GM18858 (cell line): ENCODE measurements at regions not wholly inside any gene's neighbourhood (a gene's known extent, or its start where the extent isn't known, plus 50 kb on each side); places are given as distances from the start of the nearest gene placed in this dataset.
A peak's percentile ranks its signal among the peaks of the same experiment; 100 is the strongest.

Experiments used
- ATAC-seq: cut with Tn5 transposase; IDR thresholded peaks from one replicate; pipeline ENCODE4 v1.9.1; 2021; ENCODE audit not compliant: unreplicated experiment

GRCh38 chr3:159904911-159905310 is 83.7 kb upstream of the IL12A start:
- no peak for ATAC-seq

- no peak for ATAC-seq
Observed at GRCh38 chr3:159907828-159908227, 80.8 kb upstream of the IL12A start.

GRCh38 chr3:159910991-159911663 is 77.5 kb upstream of the IL12A start:
- ATAC-seq = peak; percentile 77

- ATAC-seq = no peak
Observed at GRCh38 chr3:159911664-159912037, 77.0 kb upstream of the IL12A start.

- ATAC-seq = no peak
Observed at GRCh38 chr3:159913712-159914414, 74.8 kb upstream of the IL12A start.

- no peak for ATAC-seq
Observed at GRCh38 chr3:159914426-159914825, 74.2 kb upstream of the IL12A start.

- no peak for ATAC-seq
Observed at GRCh38 chr3:159916052-159916451, 72.6 kb upstream of the IL12A start.

GRCh38 chr3:159917141-159917540 is 71.5 kb upstream of the IL12A start:
- no peak for ATAC-seq

GRCh38 chr3:159919873-159920272 is 68.8 kb upstream of the IL12A start:
- ATAC-seq = peak; percentile 76

- no peak for ATAC-seq
Observed at GRCh38 chr3:159922193-159922840, 66.3 kb upstream of the IL12A start.

GRCh38 chr3:159922861-159923312 is 65.7 kb upstream of the IL12A start:
- ATAC-seq = peak; percentile 87

GRCh38 chr3:159923336-159923735 is 65.3 kb upstream of the IL12A start:
- ATAC-seq = no peak

- ATAC-seq = no peak
Observed at GRCh38 chr3:159923956-159924355, 64.7 kb upstream of the IL12A start.

- ATAC-seq = no peak
Observed at GRCh38 chr3:159924411-159924810, 64.2 kb upstream of the IL12A start.

GRCh38 chr3:159925248-159925647 is 63.4 kb upstream of the IL12A start:
- no peak for ATAC-seq

- no peak for ATAC-seq
Observed at GRCh38 chr3:159926573-159926972, 62.1 kb upstream of the IL12A start.

- ATAC-seq = no peak
Observed at GRCh38 chr3:159928071-159928491, 60.6 kb upstream of the IL12A start.

GRCh38 chr3:159928666-159929065 is 60.0 kb upstream of the IL12A start:
- no peak for ATAC-seq

- ATAC-seq = peak; percentile 65
Observed at GRCh38 chr3:159929171-159930141, 59.2 kb upstream of the IL12A start.

- no peak for ATAC-seq
Observed at GRCh38 chr3:159934216-159934615, 54.4 kb upstream of the IL12A start.

- ATAC-seq = no peak
Observed at GRCh38 chr3:159936541-159936940, 52.1 kb upstream of the IL12A start.
